ENCODE measurements at regions not wholly inside any gene's neighbourhood (a gene's known extent, or its start where the extent isn't known, plus 50 kb on each side); places are given as distances from the start of the nearest gene placed in this dataset.

GRCh38 chr2:8620611-8621382, 61.1 kb upstream of the ID2 start:
- TF ChIP-seq, protein P1, sequence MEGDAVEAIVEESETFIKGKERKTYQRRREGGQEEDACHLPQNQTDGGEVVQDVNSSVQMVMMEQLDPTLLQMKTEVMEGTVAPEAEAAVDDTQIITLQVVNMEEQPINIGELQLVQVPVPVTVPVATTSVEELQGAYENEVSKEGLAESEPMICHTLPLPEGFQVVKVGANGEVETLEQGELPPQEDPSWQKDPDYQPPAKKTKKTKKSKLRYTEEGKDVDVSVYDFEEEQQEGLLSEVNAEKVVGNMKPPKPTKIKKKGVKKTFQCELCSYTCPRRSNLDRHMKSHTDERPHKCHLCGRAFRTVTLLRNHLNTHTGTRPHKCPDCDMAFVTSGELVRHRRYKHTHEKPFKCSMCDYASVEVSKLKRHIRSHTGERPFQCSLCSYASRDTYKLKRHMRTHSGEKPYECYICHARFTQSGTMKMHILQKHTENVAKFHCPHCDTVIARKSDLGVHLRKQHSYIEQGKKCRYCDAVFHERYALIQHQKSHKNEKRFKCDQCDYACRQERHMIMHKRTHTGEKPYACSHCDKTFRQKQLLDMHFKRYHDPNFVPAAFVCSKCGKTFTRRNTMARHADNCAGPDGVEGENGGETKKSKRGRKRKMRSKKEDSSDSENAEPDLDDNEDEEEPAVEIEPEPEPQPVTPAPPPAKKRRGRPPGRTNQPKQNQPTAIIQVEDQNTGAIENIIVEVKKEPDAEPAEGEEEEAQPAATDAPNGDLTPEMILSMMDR (IDR thresholded peaks at IDR 0.05), result no peak
- TF ChIP-seq POLR2A (IDR thresholded peaks at IDR 0.05), result no peak
